Mucosa of gallbladder (tissue), 1 donor: ENCODE measurements at regions not wholly inside any gene's neighbourhood (a gene's known extent, or its start where the extent isn't known, plus 50 kb on each side); places are given as distances from the start of the nearest gene placed in this dataset.
"Not testable (repeated sequence)": the region's sequence is repeated elsewhere in the genome, so short reads cannot be mapped to it uniquely, and the experiment has no call there.

ENCODE experiments used
- DNase-seq: peaks from one replicate; pipeline ENCODE4 v3.0.0-alpha.2; 2020; ENCODE audit warnings: low spot score
- donor health status: DM: no; HTN: no; CAD: no.

- DNase-seq: no peak
Measured at GRCh38 chr6:139885909-139886308, 511.5 kb upstream of the CITED2 start.

GRCh38 chr6:139883776-139884175 is 509.3 kb upstream of the CITED2 start:
- DNase-seq: no peak

GRCh38 chr6:139882977-139883728 is 508.7 kb upstream of the CITED2 start:
- no peak for DNase-seq

GRCh38 chr6:139882234-139882633 is 507.8 kb upstream of the CITED2 start:
- no peak for DNase-seq

GRCh38 chr6:139881728-139882211 is 507.3 kb upstream of the CITED2 start:
- DNase-seq: peak; percentile 48

DNA sequence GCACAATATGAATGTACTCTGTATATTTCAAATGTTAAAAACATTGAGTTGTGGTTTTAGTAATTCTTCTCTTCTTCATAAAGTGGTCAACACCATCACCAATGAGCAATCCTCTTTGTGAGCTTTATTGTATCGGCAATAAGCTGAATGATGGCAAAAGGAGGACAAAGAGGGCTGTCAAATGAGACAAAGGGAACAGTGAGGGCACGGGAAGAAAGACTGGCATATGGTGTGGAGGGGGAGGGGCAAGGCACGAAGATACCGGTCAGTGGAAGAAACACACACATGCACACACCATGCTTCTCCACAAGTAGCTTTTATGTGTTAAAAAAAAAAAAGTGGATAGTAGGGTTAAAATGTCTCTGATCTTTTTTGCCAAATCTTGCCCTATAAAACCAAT is 506.8 kb upstream of the CITED2 start:
- DNase-seq: no peak

DNA sequence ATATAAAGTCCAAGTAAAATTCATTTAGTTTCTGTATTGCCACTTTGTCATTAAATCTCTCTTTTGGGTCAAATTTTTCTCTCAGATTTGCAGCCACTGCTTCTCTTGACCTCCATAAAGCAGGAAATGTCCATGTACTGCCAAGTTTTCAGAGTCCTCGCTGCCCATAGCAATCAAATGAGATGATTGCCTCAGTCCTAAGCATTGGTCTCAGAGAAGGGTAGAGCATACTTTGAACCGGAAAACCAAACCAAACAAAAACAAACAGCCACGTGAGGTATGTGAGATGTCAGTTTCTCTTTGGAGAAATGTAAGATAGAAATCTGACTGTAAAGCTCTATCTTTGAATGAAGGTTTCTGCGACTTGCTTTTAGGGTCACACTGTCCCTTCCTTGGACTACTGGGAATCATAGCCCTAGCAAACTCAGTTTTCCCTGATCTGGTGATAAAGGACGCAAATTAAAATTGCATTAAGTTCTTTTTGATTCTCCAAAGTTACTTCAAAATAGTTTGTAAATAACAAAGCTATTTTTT is 505.4 kb upstream of the CITED2 start:
- no peak for DNase-seq

DNA sequence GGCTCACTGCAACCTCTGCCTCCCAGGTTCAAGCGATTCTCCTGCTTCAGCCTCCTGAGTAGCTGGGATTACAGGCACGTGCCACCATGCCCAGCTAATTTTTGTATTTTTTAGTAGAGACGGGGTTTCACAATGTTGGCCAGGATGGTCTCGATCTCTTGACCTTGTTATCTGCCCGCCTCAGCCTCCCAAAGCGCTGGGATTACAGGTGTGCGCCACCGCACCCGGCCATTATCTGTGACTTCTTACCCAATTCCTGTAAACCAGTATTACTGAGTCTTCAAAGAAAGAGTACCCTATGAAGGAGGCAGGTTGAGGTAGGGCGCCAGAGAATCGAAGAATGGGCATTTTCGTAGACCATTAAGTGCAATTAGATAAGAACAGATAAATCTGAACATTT is 504.8 kb upstream of the CITED2 start:
- not testable (repeated sequence) for DNase-seq

DNA sequence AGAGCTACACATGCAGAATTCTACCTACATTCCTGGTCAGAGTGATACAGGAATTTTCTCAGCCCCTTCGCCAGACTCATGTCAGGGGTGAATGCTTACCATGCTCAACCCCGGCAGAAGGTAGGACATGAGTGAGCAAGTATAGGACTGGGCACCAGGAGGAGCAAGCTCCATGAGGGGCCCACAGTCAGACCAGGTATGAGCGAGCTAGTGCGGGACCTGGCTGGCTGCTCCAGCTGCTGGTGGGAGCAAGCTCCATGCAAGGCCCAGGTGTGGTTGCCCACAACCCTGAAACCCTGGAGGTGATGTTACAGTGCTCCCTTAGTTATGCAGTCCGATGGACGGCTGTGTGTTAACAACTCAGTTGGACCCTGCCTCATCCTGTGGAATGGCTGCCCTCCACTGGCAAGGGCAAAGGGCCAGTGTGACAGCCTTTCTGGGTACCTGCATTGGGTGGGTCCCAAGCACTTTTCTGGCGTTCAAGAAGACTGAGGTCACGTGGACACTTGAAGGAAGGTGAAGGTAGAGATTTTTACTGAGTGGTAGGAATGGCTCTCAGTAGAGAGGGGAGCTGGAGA is 503.5 kb upstream of the CITED2 start:
- no peak for DNase-seq

DNA sequence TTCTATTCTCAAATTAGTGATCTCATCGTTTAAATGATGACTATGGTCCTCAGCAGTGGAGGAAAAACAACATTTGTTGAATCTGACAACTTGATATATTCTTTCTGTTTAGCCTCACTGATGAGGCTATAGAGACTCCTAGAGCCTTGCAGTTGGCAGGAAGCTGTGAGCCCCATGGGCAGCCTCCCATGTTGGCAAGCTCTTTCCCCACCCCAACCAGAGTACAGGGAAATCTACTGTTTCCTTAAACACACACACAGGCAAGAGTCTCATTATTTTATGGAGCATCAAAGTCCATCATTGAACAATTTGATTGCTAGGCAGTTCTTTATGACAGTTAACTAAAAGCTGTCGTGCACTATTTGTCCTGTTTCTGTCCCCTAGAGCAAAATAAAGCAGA is 498.2 kb upstream of the CITED2 start:
- no peak for DNase-seq

DNA sequence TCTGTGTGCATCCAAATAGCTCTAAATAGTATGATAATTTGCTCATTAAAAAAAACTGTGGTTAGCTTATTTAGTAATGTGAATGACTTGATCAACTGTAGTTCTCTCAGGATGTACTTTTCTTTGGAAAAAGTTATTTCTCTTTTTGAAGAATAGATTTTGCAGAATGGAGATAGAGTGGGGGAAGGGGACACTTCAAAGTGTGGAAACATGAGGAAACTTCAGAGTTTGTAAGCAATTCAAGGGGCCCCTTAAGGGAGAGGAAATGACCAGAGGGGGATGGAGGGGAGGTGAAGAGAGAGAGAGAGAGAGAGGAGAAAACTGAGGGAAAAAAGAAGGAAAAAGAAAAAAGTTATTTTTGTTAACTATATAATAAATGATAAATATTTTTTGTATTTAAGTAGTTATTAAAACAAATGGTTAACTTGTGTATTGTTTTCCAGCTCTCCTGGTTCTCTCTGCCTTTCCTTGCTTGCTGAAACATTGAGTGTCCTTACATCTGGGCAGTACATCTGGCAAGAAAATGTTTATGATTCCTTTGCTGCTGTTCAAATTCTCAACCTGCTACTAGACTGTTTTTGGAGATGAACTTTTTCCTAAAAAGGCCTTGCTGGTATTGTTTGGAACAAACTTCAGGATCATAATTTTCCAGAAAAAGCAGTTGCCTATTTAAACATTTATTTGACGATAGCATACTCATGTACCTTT is 497.5 kb upstream of the CITED2 start:
- DNase-seq: no peak

GRCh38 chr6:139871165-139871710 is 496.8 kb upstream of the CITED2 start:
- DNase-seq: no peak

- no peak for DNase-seq
Measured at GRCh38 chr6:139868576-139868975, 494.1 kb upstream of the CITED2 start.

DNA sequence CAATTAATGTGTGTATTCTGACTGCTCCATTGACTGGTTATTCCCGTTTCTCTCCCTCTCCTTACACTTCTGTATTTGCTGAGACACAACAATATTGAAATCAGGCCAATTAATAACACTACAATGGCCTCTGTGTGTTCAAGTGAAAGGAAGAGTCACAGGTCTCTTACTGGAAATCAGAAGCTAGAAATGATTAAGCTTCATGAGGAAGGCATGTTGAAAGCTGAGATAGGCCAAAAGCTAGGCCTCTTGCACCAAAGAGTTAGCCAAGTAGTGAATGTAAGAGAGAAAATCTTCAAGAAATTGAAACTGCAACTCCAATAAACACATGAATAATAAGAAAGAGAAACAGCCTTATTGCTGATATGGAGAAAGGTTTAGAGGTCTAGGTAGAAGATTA is 489.5 kb upstream of the CITED2 start:
- no peak for DNase-seq

DNA sequence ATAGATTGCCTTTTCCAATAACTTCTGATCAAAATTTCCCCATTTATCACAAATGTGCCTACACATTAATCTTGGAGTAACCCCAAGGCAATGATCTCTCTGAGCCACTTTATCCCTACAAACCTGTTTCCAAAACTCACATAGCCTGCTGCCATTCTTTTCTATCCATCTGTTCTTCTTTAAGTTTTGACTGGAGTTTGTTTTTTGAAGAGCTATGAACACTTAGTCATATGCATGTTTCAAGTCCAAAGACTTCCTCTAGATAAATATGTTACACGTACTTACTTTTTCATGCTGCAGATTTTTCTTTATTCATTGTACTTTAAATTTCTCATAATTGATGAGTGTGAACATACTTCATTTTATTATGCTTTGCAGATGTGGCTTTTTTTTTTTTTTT is 488.9 kb upstream of the CITED2 start:
- DNase-seq: no peak

GRCh38 chr6:139862311-139862710 is 487.9 kb upstream of the CITED2 start:
- DNase-seq: no peak

DNA sequence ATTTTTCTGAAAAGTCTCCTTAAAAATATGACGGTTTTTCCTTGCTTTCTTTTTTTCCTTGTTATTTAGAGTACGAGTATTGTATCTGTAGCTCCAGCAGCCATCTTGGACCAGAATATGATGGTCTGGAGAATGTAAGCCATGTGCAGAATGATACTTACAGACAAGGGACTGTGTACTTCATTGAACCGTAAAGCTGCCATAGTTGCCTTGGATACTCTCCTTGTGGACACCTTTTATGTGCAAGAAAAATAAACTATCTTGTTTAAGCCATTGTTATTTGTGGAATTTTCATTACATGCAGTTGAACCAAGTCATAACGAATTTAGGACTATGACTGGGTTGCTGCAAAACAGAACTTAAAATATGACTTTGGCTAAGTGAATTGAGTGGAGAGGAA is 485.8 kb upstream of the CITED2 start:
- no peak for DNase-seq

GRCh38 chr6:139858429-139858828 is 484.0 kb upstream of the CITED2 start:
- peak; percentile 60 for DNase-seq

DNA sequence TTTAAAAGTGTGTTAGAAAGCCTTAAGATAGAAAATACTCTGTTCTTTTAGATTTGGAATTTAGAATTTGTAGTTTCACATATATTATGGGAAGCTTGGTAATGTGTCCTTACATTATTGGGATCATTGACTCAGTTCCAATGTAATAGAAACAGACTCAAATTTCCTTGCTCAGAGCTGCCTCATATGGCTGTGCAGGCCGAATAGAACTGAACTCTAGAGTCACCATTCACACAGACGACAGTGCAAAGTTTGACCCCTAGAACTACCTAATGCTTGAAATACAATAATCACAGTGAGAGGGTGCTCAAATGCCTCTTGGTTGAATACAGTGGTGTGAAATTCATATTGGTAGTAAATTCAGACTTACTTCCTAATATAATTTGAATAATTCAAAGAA is 482.7 kb upstream of the CITED2 start:
- no peak for DNase-seq

- no peak for DNase-seq
Measured at GRCh38 chr6:139856562-139856961, 482.1 kb upstream of the CITED2 start.

DNA sequence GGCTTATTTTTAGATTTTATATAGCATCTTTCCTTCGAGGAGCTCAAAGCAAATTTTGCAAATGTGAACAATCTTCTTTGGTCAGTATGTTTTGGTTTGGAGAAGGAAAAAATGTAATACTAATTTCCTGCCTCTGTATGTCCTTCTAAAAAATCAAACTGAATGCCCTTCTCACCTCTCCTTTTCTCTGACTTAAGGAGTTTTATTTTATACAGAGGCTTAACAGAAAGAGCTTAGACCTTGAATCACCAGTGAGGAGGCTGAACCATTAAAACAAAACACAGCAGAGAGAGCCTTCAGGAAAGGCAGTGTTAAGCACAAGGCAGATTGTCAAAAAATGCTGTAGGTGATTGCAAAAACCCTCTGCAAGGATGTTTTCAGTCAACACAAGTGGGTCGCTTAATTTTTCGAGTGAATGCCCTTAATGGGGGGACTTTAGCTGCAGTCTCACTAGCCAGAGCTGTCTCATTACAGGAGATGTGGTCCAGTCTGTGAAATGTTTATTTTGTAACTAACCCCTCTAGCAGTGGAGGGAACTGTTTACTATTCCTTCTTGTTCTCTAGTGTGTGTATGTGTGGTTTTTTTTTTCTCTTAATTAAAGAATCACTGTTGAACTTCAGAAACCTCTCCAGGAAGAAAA is 481.3 kb upstream of the CITED2 start:
- DNase-seq: no peak
